Smooth muscle cell (in vitro differentiated cells): ENCODE measurements at regions not wholly inside any gene's neighbourhood (a gene's known extent, or its start where the extent isn't known, plus 50 kb on each side); places are given as distances from the start of the nearest gene placed in this dataset.
"Not testable (repeated sequence)": the region's sequence is repeated elsewhere in the genome, so short reads cannot be mapped to it uniquely, and the experiment has no call there.

ENCODE experiments used
- DNase-seq: peaks from one replicate; lab custom pipeline; 2025; ENCODE audit not compliant: unreplicated experiment; lab: John Stamatoyannopoulos, UW
- H2AFZ ChIP-seq: fragments of 200-600 bp; sonication (generic); 2 replicates; pipeline ENCODE4 v1.6.0; 2016; ENCODE audit warnings: antibody characterized with exemption, low read depth, mild to moderate bottlenecking
- H3F3A ChIP-seq: fragments of 200-600 bp; sonication (generic); 2 replicates; pipeline ENCODE4 v1.6.0; 2017; ENCODE audit warnings: antibody characterized with exemption, low read depth
- H3K27ac ChIP-seq: fragments of 200-600 bp; sonication (generic); 2 replicates; pipeline ENCODE4 v1.5.1; 2016; ENCODE audit warnings: low read depth, mild to moderate bottlenecking
- H3K27me3 ChIP-seq: fragments of 200-600 bp; sonication (generic); 2 replicates; pipeline ENCODE4 v1.6.1; 2016; ENCODE audit warnings: low read depth, mild to moderate bottlenecking
- H3K36me3 ChIP-seq: fragments of 200-600 bp; sonication (generic); 2 replicates; pipeline ENCODE4 v1.5.1; 2016; ENCODE audit warnings: low read depth
- H3K4me1 ChIP-seq: fragments of 200-600 bp; sonication (generic); 2 replicates; pipeline ENCODE4 v1.5.1; 2016; ENCODE audit warnings: low read depth
- H3K4me2 ChIP-seq: fragments of 200-600 bp; sonication (generic); 2 replicates; pipeline ENCODE4 v1.6.0; 2016; ENCODE audit warnings: mild to moderate bottlenecking
- H3K4me3 ChIP-seq: fragments of 200-600 bp; sonication (generic); 2 replicates; pipeline ENCODE4 v1.5.1; 2016; ENCODE audit warnings: mild to moderate bottlenecking
- H3K79me2 ChIP-seq: fragments of 200-600 bp; sonication (generic); 2 replicates; pipeline ENCODE4 v1.6.0; 2016; ENCODE audit warnings: low read depth, mild to moderate bottlenecking
- H3K9ac ChIP-seq: fragments of 200-600 bp; sonication (generic); 2 replicates; pipeline ENCODE4 v1.6.0; 2016; ENCODE audit warnings: low read depth
- H3K9me3 ChIP-seq: fragments of 200-600 bp; sonication (generic); replicated peaks from 2 replicates; pipeline ENCODE4 v1.5.1; 2016; ENCODE audit warnings: low read depth
- H4K20me1 ChIP-seq: fragments of 200-600 bp; sonication (generic); 2 replicates; pipeline ENCODE4 v1.6.0; 2016; ENCODE audit warnings: low read depth
- CTCF ChIP-seq: fragments of 200-600 bp; sonication (generic); IDR thresholded peaks from 2 replicates; pipeline ENCODE4 v1.5.1; 2017; ENCODE audit warnings: borderline replicate concordance, mild to moderate bottlenecking, antibody characterized with exemption; ENCODE audit not compliant: insufficient read depth, poor library complexity, severe bottlenecking
- WGBS: methylation state at CpG from one replicate; pipeline ENCODE4 v1.1.7; 2016; ENCODE audit warnings: low lambda C conversion rate; 5-methylcytosine and 5-hydroxymethylcytosine counted together

- Histone ChIP-seq H3K27ac (no peak overlapping the region), H4K20me1 (no peaks in the 10 kb centered on the region), H2AFZ (no peak overlapping the region), H3K4me2 (no peak overlapping the region), H3K4me1 (no peaks in the 10 kb centered on the region), H3K27me3 (no peaks in the 10 kb centered on the region), H3K9me3 (no peaks in the 10 kb centered on the region), H3F3A (no peaks in the 10 kb centered on the region), H3K4me3 (no peak overlapping the region), H3K9ac (no peak overlapping the region), H3K36me3 (no peaks in the 10 kb centered on the region), H3K79me2 (no peaks in the 10 kb centered on the region)
- WGBS = 97% methylated on average over 12 of the region's 15 CpGs
- DNase-seq = no peak
- TF ChIP-seq CTCF = no peak
These were observed 212.4 kb downstream of the ANAPC1 start for GRCh38 chr2:111671426-111672150.

GRCh38 chr2:111672641-111673040, 211.4 kb downstream of the ANAPC1 start:
- not testable (repeated sequence) for H3F3A ChIP-seq, H3K4me1 ChIP-seq, H3K9me3 ChIP-seq, H3K4me2 ChIP-seq, H3K79me2 ChIP-seq, H3K36me3 ChIP-seq, H4K20me1 ChIP-seq, H3K4me3 ChIP-seq, H3K27ac ChIP-seq, H2AFZ ChIP-seq, H3K27me3 ChIP-seq, DNase-seq, H3K9ac ChIP-seq
- WGBS = over 99% methylated on average over 24 of the region's 27 CpGs

- no peak for DNase-seq
- H2AFZ ChIP-seq = no peak overlapping the region
- H3K4me2 ChIP-seq = no peak overlapping the region
- no peak overlapping the region for H3K9ac ChIP-seq
- H3K27ac ChIP-seq = no peak overlapping the region
- no peaks in the 10 kb centered on the region for H3K9me3 ChIP-seq
- no peaks in the 10 kb centered on the region for H3K79me2 ChIP-seq
- no peak for TF ChIP-seq CTCF
- H3F3A ChIP-seq = no peaks in the 10 kb centered on the region
- no peaks in the 10 kb centered on the region for H3K27me3 ChIP-seq
- H3K4me1 ChIP-seq = no peaks in the 10 kb centered on the region
- WGBS = 82% methylated on average over 4 of the region's 4 CpGs
- H4K20me1 ChIP-seq = no peaks in the 10 kb centered on the region
- H3K4me3 ChIP-seq = no peak overlapping the region
- no peaks in the 10 kb centered on the region for H3K36me3 ChIP-seq
These were observed 210.5 kb downstream of the ANAPC1 start for GRCh38 chr2:111673526-111673925.

- Histone ChIP-seq H3K79me2 (no peaks in the 10 kb centered on the region), H3K36me3 (no peaks in the 10 kb centered on the region), H4K20me1 (no peaks in the 10 kb centered on the region), H3K4me1 (no peaks in the 10 kb centered on the region), H3K4me2 (no peak overlapping the region), H3K4me3 (no peak overlapping the region), H3K9me3 (no peaks in the 10 kb centered on the region), H3K27ac (no peak overlapping the region), H2AFZ (no peak overlapping the region), H3K27me3 (no peaks in the 10 kb centered on the region), H3F3A (no peaks in the 10 kb centered on the region), H3K9ac (no peak overlapping the region)
- no peak for DNase-seq
- TF ChIP-seq CTCF = no peak
- WGBS = 93% methylated on average over 10 of the region's 10 CpGs
These were observed 208.4 kb downstream of the ANAPC1 start for GRCh38 chr2:111675419-111676194.
